ENCODE measurements at regions not wholly inside any gene's neighbourhood (a gene's known extent, or its start where the extent isn't known, plus 50 kb on each side); places are given as distances from the start of the nearest gene placed in this dataset.

- no peak for TF ChIP-seq ZNF274 (IDR thresholded peaks at IDR 0.05; ENCODE audit: low read depth, low read length)
- TF ChIP-seq YY1 (IDR thresholded peaks at IDR 0.05; ENCODE audit: insufficient read depth, insufficient read length) = no peak
Measured at GRCh38 chr10:28479927-28480627, 52.8 kb upstream of the WAC start.
